H1 (cell line): ENCODE measurements at regions not wholly inside any gene's neighbourhood (a gene's known extent, or its start where the extent isn't known, plus 50 kb on each side); places are given as distances from the start of the nearest gene placed in this dataset.

Source experiments
- CEBPB ChIP-seq: IDR thresholded peaks from 2 replicates; pipeline ENCODE4 v1.6.1; 2012; ENCODE audit warnings: low read depth, low read length
- CHD7 ChIP-seq: fragments of 300-600 bp; sonication (generic); IDR thresholded peaks from 2 replicates; pipeline ENCODE4 v1.7.1; 2012; ENCODE audit warnings: low read length, moderate library complexity, mild to moderate bottlenecking, inconsistent platforms; ENCODE audit not compliant: insufficient replicate concordance
- EGR1 ChIP-seq: IDR thresholded peaks from 2 replicates; pipeline ENCODE4 v1.6.1; 2011; ENCODE audit warnings: low read depth, low read length, borderline replicate concordance
- HDAC2 ChIP-seq, 2 experiments: fragments of 300-600 bp in 1 of 2; sonication (generic) in 1 of 2; IDR thresholded peaks; 2 replicates each; pipeline ENCODE4 v1.6.1; 2011 to 2012; ENCODE audit warnings: low read depth in 2 of 2, low read length in 2 of 2, mild to moderate bottlenecking in 2 of 2, moderate library complexity in 2 of 2, borderline replicate concordance in 1 of 2, inconsistent platforms in 1 of 2
- HDAC6 ChIP-seq: IDR thresholded peaks from one replicate; pipeline ENCODE4 v1.7.1; 2012; ENCODE audit warnings: low read depth, mild to moderate bottlenecking, inconsistent platforms, low read length, moderate library complexity
- POLR2AphosphoS5 ChIP-seq: IDR thresholded peaks from 2 replicates; pipeline ENCODE4 v1.6.1; 2011; ENCODE audit warnings: low read depth, low read length
- SIX5 ChIP-seq: IDR thresholded peaks from 2 replicates; pipeline ENCODE4 v1.6.1; 2011; ENCODE audit warnings: mild to moderate bottlenecking, low read depth, low read length
- SP1 ChIP-seq: IDR thresholded peaks from 2 replicates; pipeline ENCODE4 v1.6.1; 2011; ENCODE audit warnings: low read depth, low read length
- SP2 ChIP-seq: IDR thresholded peaks from 2 replicates; pipeline ENCODE4 v1.6.1; 2012; ENCODE audit warnings: mild to moderate bottlenecking, low read length, inconsistent platforms
- SP4 ChIP-seq: IDR thresholded peaks from 2 replicates; pipeline ENCODE4 v1.6.1; 2012; ENCODE audit warnings: low read length, inconsistent platforms
- TCF12 ChIP-seq: IDR thresholded peaks from 2 replicates; pipeline ENCODE4 v1.6.1; 2011; ENCODE audit warnings: low read depth, mild to moderate bottlenecking, low read length
- TEAD4 ChIP-seq: IDR thresholded peaks from 2 replicates; pipeline ENCODE4 v1.6.1; 2012; ENCODE audit warnings: low read depth, low read length, inconsistent platforms, mixed read lengths

- TF ChIP-seq CHD7, result no peak
- no peak for TF ChIP-seq POLR2AphosphoS5
- TF ChIP-seq SP2, result no peak
- TF ChIP-seq SP1, result no peak
- no peak for TF ChIP-seq CEBPB
- no peak for TF ChIP-seq SIX5
- no peak for TF ChIP-seq TCF12
- TF ChIP-seq HDAC2 (IDR thresholded peaks at IDR 0.05; ENCODE audit: borderline replicate concordance in 1 of 2, low read depth in 2 of 2, low read length in 2 of 2), result no peak
- no peak for TF ChIP-seq TEAD4
- TF ChIP-seq SP4, result no peak
- TF ChIP-seq HDAC6, result no peak
- no peak for TF ChIP-seq EGR1
Observed at GRCh38 chr18:25724997-25725396, 365.4 kb downstream of the SS18 start (continued).
